ENCODE measurements at regions not wholly inside any gene's neighbourhood (a gene's known extent, or its start where the extent isn't known, plus 50 kb on each side); places are given as distances from the start of the nearest gene placed in this dataset.
"Not testable (repeated sequence)": the region's sequence is repeated elsewhere in the genome, so short reads cannot be mapped to it uniquely, and the experiment has no call there.

GRCh38 chr21:36613554-36613953 lies 85.4 kb upstream of the SIM2 start (continued):
- TF ChIP-seq IRF3 (IDR thresholded peaks at IDR 0.05; ENCODE audit: low read depth, low read length) (no peak), MXI1 (IDR thresholded peaks at IDR 0.05; ENCODE audit: low read depth, low read length) (no peak), FOXJ3 (CRISPR knock-in tag; IDR thresholded peaks at IDR 0.05) (no peak), RCOR1 (IDR thresholded peaks at IDR 0.05; ENCODE audit: low read length) (no peak)

DNA sequence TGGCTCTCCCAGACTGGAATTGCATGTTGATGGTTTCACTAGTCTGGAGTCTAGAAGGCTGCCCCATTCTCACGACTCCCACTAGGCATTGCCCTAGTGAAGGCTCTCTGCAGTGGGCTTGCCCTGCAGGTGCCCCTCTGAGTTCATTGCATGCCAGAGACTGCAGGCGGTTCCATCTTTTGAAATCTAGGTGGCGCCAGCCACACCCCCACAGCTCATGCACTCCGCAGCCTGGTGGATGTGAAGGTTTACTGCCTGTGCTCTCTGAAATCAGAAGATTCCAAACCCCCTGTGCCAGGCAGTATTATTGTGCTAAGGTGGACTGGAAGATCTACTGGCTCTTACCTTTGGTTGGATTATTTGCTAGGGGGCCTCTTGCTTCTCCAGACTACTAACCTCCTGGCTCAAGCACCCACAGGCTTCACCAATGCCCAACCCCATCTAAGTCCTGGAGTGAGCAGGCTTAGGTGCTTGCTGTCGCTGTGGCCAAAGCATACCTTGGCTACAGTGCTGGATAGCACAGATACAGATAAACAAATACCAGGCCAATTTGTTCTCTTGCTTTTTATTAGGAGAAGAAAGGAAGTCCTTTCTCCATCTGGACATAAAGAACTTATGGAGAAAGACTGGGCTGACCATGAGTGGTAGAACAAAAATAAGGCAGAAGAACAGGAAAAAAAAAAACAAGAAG lies 83.5 kb upstream of the SIM2 start:
- Histone ChIP-seq H3K36me3 (replicated peaks in 1 of 2; ENCODE audit: control insufficient read depth in 1 of 2, insufficient read depth in 2 of 2, low read length in 1 of 2) (no peaks in the 10 kb centered on the region), H3K9me3 (no peaks in the 10 kb centered on the region), H4K20me1 (ENCODE audit: insufficient read depth) (no peaks in the 10 kb centered on the region), H3K4me2 (no peak overlapping the region), H2AFZ (ENCODE audit: low read depth) (no peak overlapping the region), H3K9me2 (no peaks in the 10 kb centered on the region), H3K27ac (ENCODE audit: low read depth in 2 of 2, low read length in 1 of 2) (no peak overlapping the region), H3K27me3 (ENCODE audit: insufficient read depth) (peaks cover 43% of the 10 kb centered on the region), H3K9ac (no peak overlapping the region), H3K79me2 (ENCODE audit: insufficient read depth) (no peaks in the 10 kb centered on the region), H3K4me3 (ENCODE audit: low read depth in 2 of 2, low read length in 1 of 2) (no peak overlapping the region), H3K4me1 (ENCODE audit: control insufficient read depth in 1 of 2, insufficient read depth in 2 of 2, low read depth in 1 of 2, low read length in 1 of 2) (no peaks in the 10 kb centered on the region), H3F3A (replicated peaks; ENCODE audit: insufficient read depth) (no peaks in the 10 kb centered on the region)
- 27% methylated on average over 4 of the region's 5 CpGs for WGBS (ENCODE audit: low lambda C conversion rate)
- no peak for TF ChIP-seq RCOR1 (IDR thresholded peaks at IDR 0.05; ENCODE audit: low read length)
- no peak for TF ChIP-seq RAD21 (IDR thresholded peaks at IDR 0.05; ENCODE audit: low read length)
- no peak for TF ChIP-seq TCF12 (IDR thresholded peaks at IDR 0.05)
- TF ChIP-seq RXRA (IDR thresholded peaks at IDR 0.05; ENCODE audit: borderline replicate concordance, low read depth) = no peak
- TF ChIP-seq SIN3A (IDR thresholded peaks at IDR 0.05; ENCODE audit: borderline replicate concordance, low read depth, low read length) = no peak
- no peak for TF ChIP-seq GABPA (IDR thresholded peaks at IDR 0.05; ENCODE audit: low read depth)
- TF ChIP-seq EZH2phosphoT487 (IDR thresholded peaks at IDR 0.05; ENCODE audit: borderline replicate concordance, low read depth) = no peak
- TF ChIP-seq, protein P1, sequence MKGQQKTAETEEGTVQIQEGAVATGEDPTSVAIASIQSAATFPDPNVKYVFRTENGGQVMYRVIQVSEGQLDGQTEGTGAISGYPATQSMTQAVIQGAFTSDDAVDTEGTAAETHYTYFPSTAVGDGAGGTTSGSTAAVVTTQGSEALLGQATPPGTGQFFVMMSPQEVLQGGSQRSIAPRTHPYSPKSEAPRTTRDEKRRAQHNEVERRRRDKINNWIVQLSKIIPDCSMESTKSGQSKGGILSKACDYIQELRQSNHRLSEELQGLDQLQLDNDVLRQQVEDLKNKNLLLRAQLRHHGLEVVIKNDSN (IDR thresholded peaks at IDR 0.05; ENCODE audit: borderline replicate concordance, low read depth) = no peak
- TF ChIP-seq NRF1 (IDR thresholded peaks at IDR 0.05; ENCODE audit: low read depth, low read length) = no peak
- no peak for TF ChIP-seq SMC3 (IDR thresholded peaks at IDR 0.05; ENCODE audit: low read depth, low read length)
- no peak for TF ChIP-seq RFX5 (IDR thresholded peaks at IDR 0.05; ENCODE audit: low read length)
- TF ChIP-seq YY1 (IDR thresholded peaks at IDR 0.05; ENCODE audit: low read depth) = no peak
- TF ChIP-seq JUND (IDR thresholded peaks at IDR 0.05) = no peak
- TF ChIP-seq, protein P2, sequence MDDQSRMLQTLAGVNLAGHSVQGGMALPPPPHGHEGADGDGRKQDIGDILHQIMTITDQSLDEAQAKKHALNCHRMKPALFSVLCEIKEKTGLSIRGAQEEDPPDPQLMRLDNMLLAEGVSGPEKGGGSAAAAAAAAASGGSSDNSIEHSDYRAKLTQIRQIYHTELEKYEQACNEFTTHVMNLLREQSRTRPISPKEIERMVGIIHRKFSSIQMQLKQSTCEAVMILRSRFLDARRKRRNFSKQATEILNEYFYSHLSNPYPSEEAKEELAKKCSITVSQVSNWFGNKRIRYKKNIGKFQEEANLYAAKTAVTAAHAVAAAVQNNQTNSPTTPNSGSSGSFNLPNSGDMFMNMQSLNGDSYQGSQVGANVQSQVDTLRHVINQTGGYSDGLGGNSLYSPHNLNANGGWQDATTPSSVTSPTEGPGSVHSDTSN (IDR thresholded peaks at IDR 0.05) = no peak
- TF ChIP-seq POLR2AphosphoS5 (IDR thresholded peaks at IDR 0.05; ENCODE audit: low read depth, low read length) = no peak
- ChIA-PET POLR2A (no interaction called here), CTCF (interaction anchor here (1.1 to 1.4 kb wide), 3 partner anchors 10 to 15 kb away, joined by 3 read pairs; no protein-coding TSS in a partner anchor)
- DNase-seq = no peak

- DNase-seq; H3K9me2 ChIP-seq; H3K4me3 ChIP-seq (ENCODE audit: low read depth in 2 of 2, low read length in 1 of 2); H3K4me1 ChIP-seq (ENCODE audit: control insufficient read depth in 1 of 2, insufficient read depth in 2 of 2, low read depth in 1 of 2, low read length in 1 of 2); H3K27ac ChIP-seq (ENCODE audit: low read depth in 2 of 2, low read length in 1 of 2); H3F3A ChIP-seq (replicated peaks; ENCODE audit: insufficient read depth); H3K9ac ChIP-seq; H3K36me3 ChIP-seq (replicated peaks in 1 of 2; ENCODE audit: control insufficient read depth in 1 of 2, insufficient read depth in 2 of 2, low read length in 1 of 2); H3K9me3 ChIP-seq; H3K4me2 ChIP-seq; H4K20me1 ChIP-seq (ENCODE audit: insufficient read depth); H2AFZ ChIP-seq (ENCODE audit: low read depth); POLR2A ChIA-PET; H3K79me2 ChIP-seq (ENCODE audit: insufficient read depth): not testable (repeated sequence)
- CTCF ChIA-PET = interaction anchor here (1.4 kb wide), 1 partner anchor 14 kb away, joined by 3 read pairs; no protein-coding TSS in a partner anchor
- no CpG with 5 or more reads among the region's 13 CpGs for WGBS (ENCODE audit: low lambda C conversion rate)
- peaks cover 29% of the 10 kb centered on the region for H3K27me3 ChIP-seq (ENCODE audit: insufficient read depth)
These were observed 82.1 kb upstream of the SIM2 start for GRCh38 chr21:36616773-36617172.

GRCh38 chr21:36621794-36622193 lies 77.1 kb upstream of the SIM2 start:
- DNase-seq; POLR2A ChIA-PET; H3K36me3 ChIP-seq (replicated peaks in 1 of 2; ENCODE audit: control insufficient read depth in 1 of 2, insufficient read depth in 2 of 2, low read length in 1 of 2); H3K9me3 ChIP-seq; H3K9me2 ChIP-seq; H3K79me2 ChIP-seq (ENCODE audit: insufficient read depth); H3K4me2 ChIP-seq; H3K4me3 ChIP-seq (ENCODE audit: low read depth in 2 of 2, low read length in 1 of 2); CTCF ChIA-PET; H3K27me3 ChIP-seq (ENCODE audit: insufficient read depth); H3F3A ChIP-seq (replicated peaks; ENCODE audit: insufficient read depth); H3K4me1 ChIP-seq (ENCODE audit: control insufficient read depth in 1 of 2, insufficient read depth in 2 of 2, low read depth in 1 of 2, low read length in 1 of 2); H3K9ac ChIP-seq; H4K20me1 ChIP-seq (ENCODE audit: insufficient read depth); H2AFZ ChIP-seq (ENCODE audit: low read depth); H3K27ac ChIP-seq (ENCODE audit: low read depth in 2 of 2, low read length in 1 of 2): not testable (repeated sequence)
- WGBS (ENCODE audit: low lambda C conversion rate) = 0% methylated on average over 1 of the region's 1 CpG
